SK-N-MC (cell line): ENCODE measurements at regions not wholly inside any gene's neighbourhood (a gene's known extent, or its start where the extent isn't known, plus 50 kb on each side); places are given as distances from the start of the nearest gene placed in this dataset.

ENCODE experiments used
- EZH2 ChIP-seq: fragments of 200-600 bp; sonication (generic); IDR thresholded peaks from one replicate; pipeline ENCODE4 v1.6.1; 2017; ENCODE audit warnings: antibody characterized with exemption
- POLR2AphosphoS5 ChIP-seq: IDR thresholded peaks from 2 replicates; pipeline ENCODE4 v1.6.1; 2012; ENCODE audit warnings: mild to moderate bottlenecking, low read depth, low read length, borderline replicate concordance

GRCh38 chr12:126534495-126534894 is 1469.3 kb downstream of the AACS start:
- TF ChIP-seq EZH2, result no peak
- TF ChIP-seq POLR2AphosphoS5, result no peak
